Stimulated activated naive CD8-positive, alpha-beta T cell treated with anti-CD3 and anti-CD28 coated beads, Interleukin-15, Interleukin-2, amounts not matched to agents 100 ng/mL and 50 ng/mL, for 24 hours (primary cell): ENCODE measurements at regions not wholly inside any gene's neighbourhood (a gene's known extent, or its start where the extent isn't known, plus 50 kb on each side); places are given as distances from the start of the nearest gene placed in this dataset.

Source experiments
- H3K27ac Mint-ChIP-seq: one replicate; pipeline ENCODE4 v1.8.0; 2021; ENCODE audit warnings: mild to moderate bottlenecking, mixed read lengths
- H3K27me3 Mint-ChIP-seq: one replicate; pipeline ENCODE4 v1.8.0; 2021; ENCODE audit warnings: mixed read lengths
- H3K36me3 Mint-ChIP-seq: one replicate; pipeline ENCODE4 v1.8.0; 2021; ENCODE audit warnings: low read depth, mixed read lengths
- H3K4me1 Mint-ChIP-seq: one replicate; pipeline ENCODE4 v1.8.0; 2021; ENCODE audit warnings: low read depth, mixed read lengths
- H3K4me3 Mint-ChIP-seq: one replicate; pipeline ENCODE4 v1.8.0; 2021; ENCODE audit warnings: mild to moderate bottlenecking, mixed read lengths
- H3K9me3 Mint-ChIP-seq: one replicate; pipeline ENCODE4 v1.8.0; 2021; ENCODE audit warnings: mixed read lengths

DNA sequence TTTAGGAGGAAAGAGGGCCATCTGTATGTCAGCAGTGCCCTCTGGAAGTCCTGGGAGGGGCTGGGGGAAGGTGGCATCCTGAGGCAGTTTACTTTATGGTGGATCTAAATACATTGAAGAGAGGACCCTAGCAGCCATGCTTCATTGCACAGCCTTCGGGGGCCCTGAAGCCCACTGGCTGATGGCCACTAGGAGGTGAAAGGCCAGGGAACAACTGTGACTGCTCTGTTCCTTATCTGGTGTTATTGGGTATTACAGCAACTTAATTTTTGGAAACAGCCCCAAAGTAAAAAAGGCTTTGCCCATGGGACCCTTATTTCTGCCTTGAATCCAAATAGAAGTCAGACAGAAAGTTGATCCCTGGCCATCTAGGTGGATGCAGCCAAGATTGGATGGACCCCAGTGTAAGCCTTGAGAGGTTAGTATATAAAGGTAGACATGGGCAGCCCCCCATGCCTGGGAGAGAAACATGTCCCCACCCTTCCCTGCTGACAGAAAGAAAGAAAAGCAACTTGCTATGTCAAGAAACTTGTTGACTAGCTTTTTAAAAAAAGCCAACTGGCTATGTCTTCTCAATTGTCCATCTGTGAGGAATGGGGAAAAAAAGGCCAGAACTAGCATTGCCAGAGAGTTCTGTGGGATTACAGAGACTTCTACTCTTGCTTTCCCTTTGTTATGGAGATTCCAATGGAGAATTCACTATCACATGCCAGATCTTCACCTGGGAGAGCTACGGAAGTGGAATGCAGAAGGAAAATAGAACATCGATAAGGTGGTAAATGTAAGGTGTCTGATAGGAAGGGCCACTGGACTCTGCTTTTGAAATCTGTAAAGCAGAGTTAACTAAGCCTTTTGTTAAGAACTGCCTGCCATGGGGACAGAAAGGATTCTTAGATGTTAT, 58.6 kb upstream of the OSR1 start:
- Mint-ChIP-seq H3K4me1 (no peaks in the 10 kb centered on the region), H3K27ac (no peak overlapping the region), H3K4me3 (no peak overlapping the region), H3K9me3 (peaks cover 2% of the 10 kb centered on the region), H3K27me3 (peaks cover 18% of the 10 kb centered on the region), H3K36me3 (no peaks in the 10 kb centered on the region)

DNA sequence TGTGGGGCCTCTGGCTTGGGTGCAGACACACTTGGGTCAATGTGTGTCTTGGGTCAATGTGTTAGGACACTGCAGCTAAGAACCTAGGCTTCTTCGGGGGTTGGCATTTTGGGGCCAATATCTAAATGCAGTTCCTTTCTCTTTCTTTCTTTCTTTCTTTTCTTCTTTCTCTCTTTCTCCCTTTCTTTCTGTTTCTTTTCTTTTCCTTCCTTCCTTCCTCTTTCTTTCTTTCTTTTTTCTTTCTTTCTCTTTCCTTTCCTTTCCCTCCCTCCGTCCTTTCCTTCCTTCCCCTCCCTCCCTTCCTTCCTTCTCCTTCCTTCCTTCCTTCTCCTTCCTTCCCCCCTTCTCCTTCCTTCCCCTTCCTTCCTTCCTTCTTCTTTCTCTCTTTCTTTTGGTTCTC, 57.7 kb upstream of the OSR1 start:
- Mint-ChIP-seq H3K36me3 (no peaks in the 10 kb centered on the region), H3K4me1 (no peaks in the 10 kb centered on the region), H3K9me3 (peaks cover 3% of the 10 kb centered on the region), H3K27me3 (peaks cover 18% of the 10 kb centered on the region), H3K27ac (no peak overlapping the region), H3K4me3 (no peak overlapping the region)

- H3K36me3 Mint-ChIP-seq, result no peaks in the 10 kb centered on the region
These were observed 50.6 kb upstream of the OSR1 start for GRCh38 chr2:19409046-19409445.

GRCh38 chr2:19408592-19408991, 50.2 kb upstream of the OSR1 start:
- H3K27me3 Mint-ChIP-seq, result peaks cover 8% of the 10 kb centered on the region
- no peak overlapping the region for H3K4me3 Mint-ChIP-seq
- H3K4me1 Mint-ChIP-seq, result no peaks in the 10 kb centered on the region
- H3K9me3 Mint-ChIP-seq, result peaks cover 3% of the 10 kb centered on the region
- no peak overlapping the region for H3K27ac Mint-ChIP-seq
- H3K36me3 Mint-ChIP-seq, result no peaks in the 10 kb centered on the region

More at GRCh38 chr2:19409046-19409445, 50.6 kb upstream of the OSR1 start:
- H3K27me3 Mint-ChIP-seq, result peaks cover 8% of the 10 kb centered on the region
- no peaks in the 10 kb centered on the region for H3K4me1 Mint-ChIP-seq
- no peak overlapping the region for H3K4me3 Mint-ChIP-seq
- no peak overlapping the region for H3K27ac Mint-ChIP-seq
- H3K9me3 Mint-ChIP-seq, result peaks cover 3% of the 10 kb centered on the region
